HL-60 (cell line): ENCODE measurements at regions not wholly inside any gene's neighbourhood (a gene's known extent, or its start where the extent isn't known, plus 50 kb on each side); places are given as distances from the start of the nearest gene placed in this dataset.

Experiments used
- CTCF ChIP-seq: IDR thresholded peaks from one replicate; pipeline ENCODE4 v1.5.1; 2011; ENCODE audit warnings: low read length, control low read depth, inconsistent platforms; ENCODE audit not compliant: insufficient read depth
- GABPA ChIP-seq: IDR thresholded peaks from 2 replicates; pipeline ENCODE4 v1.6.1; 2012; ENCODE audit warnings: low read depth
- POLR2AphosphoS5 ChIP-seq: IDR thresholded peaks from 2 replicates; pipeline ENCODE4 v1.6.1; 2012; ENCODE audit warnings: low read depth
- REST ChIP-seq: IDR thresholded peaks from 2 replicates; pipeline ENCODE4 v1.6.1; 2012; ENCODE audit warnings: low read depth; ENCODE audit not compliant: insufficient replicate concordance

- TF ChIP-seq CTCF (no peak), REST (no peak), POLR2AphosphoS5 (no peak), GABPA (no peak)
These were observed 86.1 kb upstream of the STMND1 start for GRCh38 chr6:17015551-17016381.
